ENCODE measurements at regions not wholly inside any gene's neighbourhood (a gene's known extent, or its start where the extent isn't known, plus 50 kb on each side); places are given as distances from the start of the nearest gene placed in this dataset.

- no peak for DNase-seq (ENCODE audit: low spot score)
Observed at GRCh38 chr6:106772270-106773142, 143.1 kb downstream of the QRSL1 start.

DNA sequence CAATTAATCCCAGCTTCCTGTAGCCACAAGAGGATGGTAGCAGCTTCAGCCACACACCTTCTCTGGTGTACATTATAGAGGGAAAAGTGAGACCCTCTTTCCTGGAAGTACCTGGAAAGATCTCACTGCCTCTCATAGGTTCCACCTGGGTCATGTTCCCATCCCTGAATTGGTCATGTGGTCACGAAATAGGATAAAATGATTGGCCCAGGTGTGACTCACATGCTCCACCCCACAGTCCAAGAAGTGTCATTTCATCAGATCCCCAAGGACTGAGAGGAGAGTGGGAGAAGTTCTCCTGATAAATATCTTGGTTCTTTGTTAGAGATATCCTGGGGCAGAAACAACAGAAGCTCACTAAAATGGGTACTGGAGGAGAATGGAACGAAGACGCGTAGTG, 142.4 kb downstream of the QRSL1 start:
- DNase-seq (ENCODE audit: low spot score): no peak

DNA sequence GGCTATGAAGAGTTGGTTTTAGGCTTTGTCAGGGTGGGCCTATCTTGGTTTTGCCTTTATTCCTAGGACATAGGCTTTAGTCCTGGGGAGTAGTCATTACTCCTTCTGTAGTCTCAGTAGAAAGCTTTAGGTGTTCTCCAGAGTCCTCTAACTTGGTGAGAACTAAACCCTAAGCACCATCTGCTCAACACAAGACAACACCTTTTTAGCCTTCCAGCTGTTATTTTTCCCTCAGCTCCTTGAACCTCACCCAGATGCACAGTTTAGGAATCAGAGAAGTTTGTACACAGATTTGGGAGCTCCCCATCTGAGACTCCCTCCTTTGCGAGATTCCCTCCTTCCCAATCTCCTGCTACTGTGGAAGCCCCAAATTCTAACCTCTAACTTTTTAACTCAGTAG, 141.3 kb downstream of the QRSL1 start:
- DNase-seq (ENCODE audit: low spot score): no peak

DNA sequence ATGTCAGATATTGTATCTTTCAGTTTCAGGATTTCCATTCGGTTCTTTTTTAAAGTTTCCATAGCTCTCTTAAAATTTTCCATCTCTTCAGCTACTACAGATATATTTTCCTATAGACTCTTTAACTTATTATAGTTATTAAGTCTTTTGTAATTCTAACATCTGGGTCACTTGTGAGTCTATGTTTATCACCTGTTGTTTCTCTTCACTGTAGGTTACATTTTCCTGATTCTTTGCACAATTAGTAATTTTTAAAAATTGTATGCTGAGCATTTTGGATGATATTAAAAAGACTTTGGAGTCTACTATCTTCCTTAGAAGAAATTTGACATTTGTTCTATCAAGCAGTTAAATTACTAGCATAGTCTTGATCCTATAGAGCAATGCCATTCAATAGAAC, 140.7 kb downstream of the QRSL1 start:
- DNase-seq (ENCODE audit: low spot score): no peak

- DNase-seq (ENCODE audit: low spot score): no peak
Observed at GRCh38 chr6:106767271-106767670, 137.9 kb downstream of the QRSL1 start.

- DNase-seq (ENCODE audit: low spot score): no peak
Observed at GRCh38 chr6:106766201-106766600, 136.8 kb downstream of the QRSL1 start.

DNA sequence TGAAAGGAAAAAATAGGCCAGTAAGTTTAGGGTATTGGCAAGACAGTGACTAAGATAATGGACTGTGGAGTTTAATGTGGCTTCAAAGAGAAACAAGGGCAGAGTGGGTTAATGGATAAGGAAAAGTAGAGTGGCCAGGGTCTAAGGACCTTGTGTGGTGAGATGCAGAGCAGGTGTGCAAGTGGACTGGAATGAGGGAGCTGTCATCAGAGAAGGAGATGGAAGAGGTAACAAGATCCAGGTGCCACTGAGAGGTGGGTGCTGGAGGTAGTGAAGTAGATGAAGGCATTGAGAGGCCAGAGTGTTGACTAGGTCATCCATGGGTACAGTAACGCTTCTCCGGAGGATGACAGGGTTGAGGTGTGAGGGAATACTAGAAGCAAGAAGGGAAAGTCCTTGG, 136.1 kb downstream of the QRSL1 start:
- no peak for DNase-seq (ENCODE audit: low spot score)

- DNase-seq (ENCODE audit: low spot score): no peak
Observed at GRCh38 chr6:106764353-106764980, 135.1 kb downstream of the QRSL1 start.

DNA sequence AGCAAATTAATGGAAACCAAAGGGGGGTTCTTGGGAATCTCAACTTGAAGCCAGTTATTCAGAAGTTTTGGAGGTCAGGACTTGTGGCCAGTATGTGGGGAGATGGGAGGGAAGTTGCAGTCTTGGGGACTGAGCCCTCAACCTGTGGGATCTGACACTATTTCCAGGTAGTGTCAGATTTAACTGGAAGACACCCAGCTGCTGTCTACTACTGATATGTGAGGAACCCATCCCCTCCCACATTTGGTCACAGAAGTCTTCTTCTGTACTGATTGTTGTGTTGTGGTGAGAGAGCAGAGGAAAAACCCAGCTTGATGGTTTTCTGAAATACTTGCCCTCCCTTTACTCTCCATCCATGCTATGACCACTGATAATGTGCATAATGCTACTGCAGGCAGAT, 134.0 kb downstream of the QRSL1 start:
- DNase-seq (ENCODE audit: low spot score): no peak

- DNase-seq (ENCODE audit: low spot score): no peak
Observed at GRCh38 chr6:106761160-106761559, 131.8 kb downstream of the QRSL1 start.

DNA sequence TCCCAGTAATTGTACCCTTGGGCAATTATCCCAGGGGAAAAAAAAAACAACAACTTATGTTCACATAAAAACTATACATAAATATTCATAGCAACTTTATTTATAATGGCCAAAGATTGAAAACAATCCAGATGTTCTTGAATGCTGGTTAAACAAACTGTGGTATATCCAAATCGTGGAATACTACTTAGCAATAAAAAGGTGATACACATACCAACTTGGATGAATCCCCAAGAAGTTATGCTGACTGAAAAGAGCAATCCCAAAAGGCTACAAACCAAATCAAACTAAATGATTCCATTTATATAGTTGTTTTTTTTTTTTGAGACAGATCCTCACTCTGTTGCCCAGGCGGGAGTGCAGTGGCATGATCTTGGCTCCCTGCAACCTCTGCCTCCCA, 129.7 kb downstream of the QRSL1 start:
- no peak for DNase-seq (ENCODE audit: low spot score)

GRCh38 chr6:106757722-106758467, 128.5 kb downstream of the QRSL1 start:
- no peak for DNase-seq (ENCODE audit: low spot score)

- DNase-seq (ENCODE audit: low spot score): peak; percentile 7
Observed at GRCh38 chr6:106757267-106757666, 127.9 kb downstream of the QRSL1 start.

GRCh38 chr6:106754215-106754614, 124.8 kb downstream of the QRSL1 start:
- DNase-seq (ENCODE audit: low spot score): no peak

DNA sequence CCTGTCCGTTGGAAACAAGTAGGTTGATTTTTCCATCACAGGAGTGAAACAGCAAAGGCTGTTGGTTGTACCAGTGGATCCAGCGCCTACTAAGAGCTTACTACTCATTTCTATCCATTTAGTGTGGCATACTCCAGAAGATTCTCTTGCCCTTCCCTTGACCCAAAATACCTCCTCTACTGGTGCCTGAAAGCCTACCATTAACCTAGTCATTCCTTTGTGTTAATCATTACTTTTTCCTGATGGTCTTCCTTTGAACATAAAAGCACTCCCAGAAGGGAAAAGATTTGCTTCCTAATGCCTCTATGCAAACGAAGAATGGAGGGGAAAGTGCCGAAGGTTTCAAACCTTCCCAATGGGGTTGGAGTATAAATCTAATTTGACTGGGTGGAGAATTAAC, 123.3 kb downstream of the QRSL1 start:
- DNase-seq (ENCODE audit: low spot score): no peak

- peak; percentile 26 for DNase-seq (ENCODE audit: low spot score)
Observed at GRCh38 chr6:106751501-106752252, 122.3 kb downstream of the QRSL1 start.

GRCh38 chr6:106750946-106751345, 121.6 kb downstream of the QRSL1 start:
- no peak for DNase-seq (ENCODE audit: low spot score)

DNA sequence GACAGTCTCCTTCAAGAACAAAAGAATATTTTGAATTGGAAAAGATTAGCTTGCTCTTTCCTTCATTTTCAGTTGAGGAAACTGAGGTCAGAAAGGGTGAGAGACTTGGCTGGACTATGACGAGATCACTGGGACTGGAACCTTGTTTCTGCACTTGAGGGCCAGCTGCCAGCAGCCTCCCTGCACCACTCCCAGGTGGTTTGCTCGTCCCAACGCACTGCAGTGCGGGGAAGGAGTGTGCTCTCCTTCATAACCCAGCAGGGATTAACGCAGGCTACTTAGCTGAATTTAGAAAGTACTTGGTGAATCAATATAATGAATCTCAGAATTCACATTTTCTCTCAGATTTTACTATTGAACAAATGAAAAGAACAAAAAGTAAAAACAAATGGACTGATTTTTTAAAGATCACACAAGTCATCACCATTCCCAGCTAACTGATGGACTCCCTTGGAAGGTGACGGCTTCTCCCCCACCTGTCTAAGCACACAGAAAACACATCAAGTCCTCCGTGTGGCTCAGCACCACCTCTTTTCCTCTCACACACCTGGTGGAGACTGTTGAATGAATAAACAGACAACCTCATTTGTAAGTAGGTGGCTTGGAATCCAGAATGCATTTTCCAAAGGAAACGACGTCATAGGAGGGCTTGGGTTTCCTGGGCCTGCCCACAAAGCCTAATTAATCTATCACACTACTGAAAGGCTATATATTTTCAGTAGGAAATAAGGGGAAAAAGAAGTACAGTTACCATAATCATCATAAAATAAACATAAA, 121.0 kb downstream of the QRSL1 start:
- DNase-seq (ENCODE audit: low spot score): no peak

GRCh38 chr6:106749609-106750008, 120.2 kb downstream of the QRSL1 start:
- no peak for DNase-seq (ENCODE audit: low spot score)

DNA sequence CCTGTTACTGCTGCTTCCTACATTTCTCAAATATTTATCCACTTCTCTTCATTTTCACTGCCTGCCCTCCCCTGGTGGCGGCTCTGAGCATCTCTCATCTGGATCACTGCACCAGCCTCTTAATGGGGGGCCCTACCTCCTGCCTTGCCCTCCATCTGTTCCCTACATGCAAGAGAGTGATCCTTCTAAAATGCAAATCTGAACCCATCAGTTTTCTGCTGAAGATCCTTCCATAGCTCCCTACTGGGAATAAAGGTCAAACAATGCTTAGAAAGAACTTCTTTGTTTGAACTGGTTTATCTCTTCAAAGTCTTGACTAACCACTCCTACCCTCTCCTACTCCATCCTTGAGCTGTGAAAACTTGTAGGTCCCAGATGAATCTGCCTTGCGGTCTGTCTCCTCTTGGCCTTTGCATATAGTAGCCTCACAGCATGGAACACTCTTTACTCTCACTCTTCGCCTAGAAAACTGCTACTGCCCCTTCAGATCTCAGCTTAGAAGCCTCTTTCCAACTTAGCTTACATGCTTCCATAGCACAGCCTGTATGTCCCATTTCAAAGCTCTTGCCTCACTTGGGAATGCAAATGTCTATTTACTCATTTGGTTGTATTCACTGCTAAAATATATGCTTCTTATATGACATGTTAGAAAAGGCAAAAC, 119.3 kb downstream of the QRSL1 start:
- DNase-seq (ENCODE audit: low spot score): no peak

DNA sequence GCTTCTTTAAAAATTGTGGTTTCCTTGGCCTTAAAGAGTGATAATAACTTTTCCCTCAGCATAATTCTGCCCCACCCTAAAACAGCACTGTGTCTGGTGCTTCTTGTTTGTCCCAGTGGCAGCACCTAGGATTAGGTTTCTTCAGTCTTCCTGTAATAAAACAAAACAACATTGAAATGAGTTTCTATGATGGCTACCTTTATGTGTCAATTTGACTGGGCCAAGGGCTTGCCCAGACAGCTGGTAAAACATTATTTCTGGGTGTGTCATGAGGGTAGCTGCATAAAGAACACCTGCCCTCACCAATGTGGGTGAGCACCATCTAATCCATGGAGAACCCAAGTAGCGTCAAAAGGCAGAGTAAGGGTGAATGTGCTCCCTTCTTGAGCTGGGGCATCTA, 117.8 kb downstream of the QRSL1 start:
- no peak for DNase-seq (ENCODE audit: low spot score)
